C4-2B (cell line): ENCODE measurements at regions not wholly inside any gene's neighbourhood (a gene's known extent, or its start where the extent isn't known, plus 50 kb on each side); places are given as distances from the start of the nearest gene placed in this dataset.

Experiments
- ZFX ChIP-seq: fragments of 450-650 bp; IDR thresholded peaks from 2 replicates; pipeline ENCODE4 v1.6.1; 2017
- TF ChIP-seq, protein P1 (sequence below): fragments of 450-650 bp; conservative IDR thresholded peaks from 2 replicates; pipeline ENCODE4 v1.5.1; 2017; ENCODE audit warnings: mild to moderate bottlenecking

DNA sequence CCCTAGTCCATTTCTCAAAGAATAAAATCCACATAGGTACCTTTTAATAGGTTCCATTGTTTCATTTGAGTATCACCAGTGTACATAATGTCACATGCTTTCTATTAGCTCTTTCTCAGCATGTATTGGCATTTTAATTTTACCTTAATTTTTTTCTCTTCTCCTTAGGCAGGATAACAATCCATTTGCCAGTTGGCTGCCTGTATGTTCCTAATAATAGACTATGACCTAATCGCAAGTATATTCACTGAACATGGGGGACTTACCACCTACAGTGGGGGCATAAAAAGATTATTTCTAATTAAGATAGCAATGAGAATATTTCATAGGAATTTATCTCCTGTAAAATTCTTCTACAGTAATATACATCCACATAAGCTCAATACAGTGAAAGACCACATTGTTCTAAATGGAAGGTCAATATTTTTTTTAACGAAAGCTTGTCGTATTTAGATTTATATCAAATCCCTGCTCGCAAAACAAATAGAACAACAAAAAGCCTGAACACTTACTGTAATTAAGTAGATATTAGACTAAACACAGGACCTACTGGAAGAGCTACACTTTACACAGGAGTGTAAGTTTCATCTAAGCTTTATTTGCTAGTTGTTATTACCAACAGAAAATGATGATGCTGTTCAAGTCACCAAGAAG lies 76.4 kb downstream of the OGFRL1 start:
- TF ChIP-seq, protein P1, sequence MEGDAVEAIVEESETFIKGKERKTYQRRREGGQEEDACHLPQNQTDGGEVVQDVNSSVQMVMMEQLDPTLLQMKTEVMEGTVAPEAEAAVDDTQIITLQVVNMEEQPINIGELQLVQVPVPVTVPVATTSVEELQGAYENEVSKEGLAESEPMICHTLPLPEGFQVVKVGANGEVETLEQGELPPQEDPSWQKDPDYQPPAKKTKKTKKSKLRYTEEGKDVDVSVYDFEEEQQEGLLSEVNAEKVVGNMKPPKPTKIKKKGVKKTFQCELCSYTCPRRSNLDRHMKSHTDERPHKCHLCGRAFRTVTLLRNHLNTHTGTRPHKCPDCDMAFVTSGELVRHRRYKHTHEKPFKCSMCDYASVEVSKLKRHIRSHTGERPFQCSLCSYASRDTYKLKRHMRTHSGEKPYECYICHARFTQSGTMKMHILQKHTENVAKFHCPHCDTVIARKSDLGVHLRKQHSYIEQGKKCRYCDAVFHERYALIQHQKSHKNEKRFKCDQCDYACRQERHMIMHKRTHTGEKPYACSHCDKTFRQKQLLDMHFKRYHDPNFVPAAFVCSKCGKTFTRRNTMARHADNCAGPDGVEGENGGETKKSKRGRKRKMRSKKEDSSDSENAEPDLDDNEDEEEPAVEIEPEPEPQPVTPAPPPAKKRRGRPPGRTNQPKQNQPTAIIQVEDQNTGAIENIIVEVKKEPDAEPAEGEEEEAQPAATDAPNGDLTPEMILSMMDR, result no peak
- TF ChIP-seq ZFX, result no peak
